Thyroid gland (tissue), 4 donors: ENCODE measurements at regions not wholly inside any gene's neighbourhood (a gene's known extent, or its start where the extent isn't known, plus 50 kb on each side); places are given as distances from the start of the nearest gene placed in this dataset.

Experiments
- POLR2A ChIP-seq, 2 donors: fragments of 450-650 bp; IDR thresholded peaks; one replicate each; pipeline ENCODE4 v1.6.1; 2017; ENCODE audit warnings: antibody characterized with exemption in 2 of 2, mild to moderate bottlenecking in 2 of 2, moderate library complexity in 1 of 2
- TF ChIP-seq, protein P1 (sequence below), 6 experiments: fragments of 200-600 bp in 3 of 6; fragments of 450-650 bp in 3 of 6; sonication (generic) in 3 of 6; IDR thresholded peaks; one replicate each; pipeline ENCODE4 v1.5.1; 2016 to 2019; ENCODE audit warnings: antibody characterized with exemption in 6 of 6, mild to moderate bottlenecking in 2 of 6, inconsistent platforms in 1 of 6, moderate library complexity in 1 of 6

DNA sequence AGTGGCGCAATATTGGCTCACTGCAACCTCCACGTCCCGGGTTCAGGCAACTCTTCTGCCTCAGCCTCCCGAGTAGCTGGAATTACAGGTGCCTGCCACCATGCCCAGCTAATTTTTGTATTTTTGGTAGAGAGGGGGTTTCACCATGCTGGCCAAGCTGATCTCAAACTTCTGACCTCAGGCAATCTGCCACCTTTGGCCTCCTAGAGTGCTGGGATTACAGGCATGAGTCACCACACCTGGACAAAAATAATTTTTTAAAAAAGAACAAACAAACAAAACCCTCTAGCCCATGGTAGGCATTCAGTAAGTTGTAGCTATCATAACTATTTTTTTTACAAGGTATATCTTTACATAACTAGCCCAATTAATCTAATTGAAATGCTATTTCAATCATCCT is 73.9 kb upstream of the CAPRIN1 start:
- TF ChIP-seq, protein P1, sequence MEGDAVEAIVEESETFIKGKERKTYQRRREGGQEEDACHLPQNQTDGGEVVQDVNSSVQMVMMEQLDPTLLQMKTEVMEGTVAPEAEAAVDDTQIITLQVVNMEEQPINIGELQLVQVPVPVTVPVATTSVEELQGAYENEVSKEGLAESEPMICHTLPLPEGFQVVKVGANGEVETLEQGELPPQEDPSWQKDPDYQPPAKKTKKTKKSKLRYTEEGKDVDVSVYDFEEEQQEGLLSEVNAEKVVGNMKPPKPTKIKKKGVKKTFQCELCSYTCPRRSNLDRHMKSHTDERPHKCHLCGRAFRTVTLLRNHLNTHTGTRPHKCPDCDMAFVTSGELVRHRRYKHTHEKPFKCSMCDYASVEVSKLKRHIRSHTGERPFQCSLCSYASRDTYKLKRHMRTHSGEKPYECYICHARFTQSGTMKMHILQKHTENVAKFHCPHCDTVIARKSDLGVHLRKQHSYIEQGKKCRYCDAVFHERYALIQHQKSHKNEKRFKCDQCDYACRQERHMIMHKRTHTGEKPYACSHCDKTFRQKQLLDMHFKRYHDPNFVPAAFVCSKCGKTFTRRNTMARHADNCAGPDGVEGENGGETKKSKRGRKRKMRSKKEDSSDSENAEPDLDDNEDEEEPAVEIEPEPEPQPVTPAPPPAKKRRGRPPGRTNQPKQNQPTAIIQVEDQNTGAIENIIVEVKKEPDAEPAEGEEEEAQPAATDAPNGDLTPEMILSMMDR (IDR thresholded peaks at IDR 0.05): no peak
- TF ChIP-seq POLR2A (IDR thresholded peaks at IDR 0.05): no peak
